SK-N-SH (cell line): ENCODE measurements at regions not wholly inside any gene's neighbourhood (a gene's known extent, or its start where the extent isn't known, plus 50 kb on each side); places are given as distances from the start of the nearest gene placed in this dataset.

Experiments used
- CTCF ChIA-PET: fragments of 300-600, 350-600 bp; formaldehyde crosslinking; extraction: SDS; loops from one replicate; lab custom pipeline; 2021; lab: Yijun Ruan, JAX
- POLR2A ChIA-PET: fragments of 350-600 bp; sonication (Branson Sonifier 250); formaldehyde crosslinking; extraction: SDS; loops from one replicate; lab custom pipeline; 2020; ENCODE audit warnings: antibody characterized with exemption, inconsistent platforms; lab: Yijun Ruan, JAX
- DNase-seq: peaks from one replicate; pipeline ENCODE4 v3.0.0; 2012
- H2AFZ ChIP-seq: fragments of 200-600 bp; sonication (generic); 2 replicates; pipeline ENCODE4 v1.8.1; 2016; ENCODE audit warnings: antibody characterized with exemption, mild to moderate bottlenecking, low read depth
- H3F3A ChIP-seq: fragments of 200-600 bp; sonication (generic); replicated peaks from 2 replicates; pipeline ENCODE3; 2016; ENCODE audit warnings: antibody characterized with exemption, mild to moderate bottlenecking; ENCODE audit not compliant: insufficient read depth
- H3K27ac ChIP-seq, 2 experiments: fragments of 200-500 bp in 1 of 2; fragments of 200-600 bp in 1 of 2; sonication (Bioruptor generic) in 1 of 2; sonication (generic), shearing (Covaris generic) in 1 of 2; 2 replicates each; pipeline versions ENCODE4 v1.5.1 to v1.6.1; 2014 to 2016; ENCODE audit warnings: low read depth in 2 of 2, inconsistent platforms in 1 of 2, low read length in 1 of 2, mild to moderate bottlenecking in 1 of 2, mixed read lengths in 1 of 2
- H3K27me3 ChIP-seq: fragments of 200-600 bp; sonication (generic), shearing (Covaris generic); 2 replicates; pipeline ENCODE4 v1.6.1; 2016; ENCODE audit warnings: mixed run types; ENCODE audit not compliant: insufficient read depth
- H3K36me3 ChIP-seq, 2 experiments: fragments of 200-500 bp in 1 of 2; fragments of 200-600 bp in 1 of 2; sonication (Bioruptor generic) in 1 of 2; sonication (generic) in 1 of 2; replicated peaks in 1 of 2; 2 replicates each; pipeline versions ENCODE3 to v1.5.1; 2014 to 2016; ENCODE audit warnings: low read length in 1 of 2, mild to moderate bottlenecking in 1 of 2; ENCODE audit not compliant: insufficient read depth in 2 of 2, control insufficient read depth in 1 of 2
- H3K4me1 ChIP-seq, 2 experiments: fragments of 200-500 bp in 1 of 2; fragments of 200-600 bp in 1 of 2; sonication (Bioruptor generic) in 1 of 2; sonication (generic), shearing (Covaris generic) in 1 of 2; 2 replicates each; pipeline versions ENCODE4 v1.5.1 to v1.6.1; 2014 to 2016; ENCODE audit warnings: low read depth in 1 of 2, low read length in 1 of 2, mixed run types in 1 of 2; ENCODE audit not compliant: insufficient read depth in 2 of 2, control insufficient read depth in 1 of 2
- H3K4me2 ChIP-seq: fragments of 200-600 bp; sonication (generic), shearing (Covaris generic); 2 replicates; pipeline ENCODE4 v1.6.1; 2017; ENCODE audit warnings: mixed run types
- H3K4me3 ChIP-seq, 2 experiments: fragments of 200-500 bp in 1 of 2; fragments of 200-600 bp in 1 of 2; sonication (Bioruptor generic) in 1 of 2; sonication (generic), shearing (Covaris generic) in 1 of 2; 2 replicates each; pipeline versions ENCODE4 v1.5.1 to v1.8.1; 2014 to 2016; ENCODE audit warnings: low read depth in 2 of 2, inconsistent platforms in 1 of 2, low read length in 1 of 2, mild to moderate bottlenecking in 1 of 2, mixed read lengths in 1 of 2, moderate library complexity in 1 of 2
- H3K79me2 ChIP-seq: fragments of 200-600 bp; sonication (generic); 2 replicates; pipeline ENCODE4 v1.8.1; 2017; ENCODE audit warnings: mild to moderate bottlenecking; ENCODE audit not compliant: insufficient read depth
- H3K9ac ChIP-seq: fragments of 200-600 bp; sonication (generic); 2 replicates; pipeline ENCODE4 v1.6.1; 2017; ENCODE audit warnings: mixed run types
- H3K9me2 ChIP-seq: fragments of 200-600 bp; sonication (generic); 2 replicates; pipeline ENCODE4 v1.6.1; 2017; ENCODE audit warnings: mixed run types
- H3K9me3 ChIP-seq: fragments of 200-600 bp; sonication (generic); 2 replicates; pipeline ENCODE4 v1.6.1; 2017; ENCODE audit warnings: mixed run types, mild to moderate bottlenecking, moderate library complexity
- H4K20me1 ChIP-seq: fragments of 200-600 bp; sonication (generic); 2 replicates; pipeline ENCODE4 v1.6.1; 2017; ENCODE audit warnings: mild to moderate bottlenecking, mixed run types; ENCODE audit not compliant: insufficient read depth
- CTCF ChIP-seq: fragments of 200-600 bp; sonication (generic); IDR thresholded peaks from 2 replicates; pipeline ENCODE4 v1.6.1; 2017; ENCODE audit warnings: antibody characterized with exemption, mild to moderate bottlenecking, moderate library complexity
- EZH2phosphoT487 ChIP-seq: fragments of 200-600 bp; sonication (generic); IDR thresholded peaks from 2 replicates; pipeline ENCODE4 v1.6.1; 2017; ENCODE audit warnings: low read depth, mixed run types, mild to moderate bottlenecking, antibody characterized with exemption, moderate library complexity, borderline replicate concordance
- FOXJ3 ChIP-seq: sonication (generic); formaldehyde crosslinking; IDR thresholded peaks from 2 replicates; pipeline ENCODE4 v1.5.1; 2020; ENCODE audit warnings: mild to moderate bottlenecking, missing genetic modification reagents
- FOXM1 ChIP-seq: IDR thresholded peaks from 2 replicates; pipeline ENCODE4 v1.4.0; 2012; ENCODE audit warnings: low read depth, mild to moderate bottlenecking
- MAX ChIP-seq: IDR thresholded peaks from 2 replicates; pipeline ENCODE4 v1.4.0; 2012; ENCODE audit warnings: low read depth
- MEF2A ChIP-seq: IDR thresholded peaks from 2 replicates; pipeline ENCODE4 v1.4.0; 2012; ENCODE audit warnings: low read depth, borderline replicate concordance
- NFIC ChIP-seq: IDR thresholded peaks from 2 replicates; pipeline ENCODE4 v1.4.0; 2012; ENCODE audit warnings: borderline replicate concordance
- POLR2AphosphoS5 ChIP-seq: IDR thresholded peaks from 2 replicates; pipeline ENCODE4 v1.6.1; 2012; ENCODE audit warnings: low read depth, low read length
- RAD21 ChIP-seq: IDR thresholded peaks from 2 replicates; pipeline ENCODE4 v1.6.1; 2012; ENCODE audit warnings: mild to moderate bottlenecking, low read length
- RCOR1 ChIP-seq: fragments of 150-350 bp; IDR thresholded peaks from 2 replicates; pipeline ENCODE4 v1.6.1; 2017; ENCODE audit warnings: antibody characterized with exemption, low read length
- REST ChIP-seq: IDR thresholded peaks from 2 replicates; pipeline ENCODE4 v1.6.1; 2012; ENCODE audit warnings: mild to moderate bottlenecking, low read depth, low read length, moderate library complexity
- RFX5 ChIP-seq: IDR thresholded peaks from 2 replicates; pipeline ENCODE4 v1.6.1; 2012; ENCODE audit warnings: mild to moderate bottlenecking, improper control_type of control experiment, low read length
- SIN3A ChIP-seq: IDR thresholded peaks from 2 replicates; pipeline ENCODE4 v1.6.1; 2012; ENCODE audit warnings: low read depth, mild to moderate bottlenecking, low read length, moderate library complexity, borderline replicate concordance
- SMC3 ChIP-seq: IDR thresholded peaks from 2 replicates; pipeline ENCODE4 v1.6.1; 2012; ENCODE audit warnings: low read depth, low read length, improper control_type of control experiment
- TAF1 ChIP-seq: IDR thresholded peaks from 2 replicates; pipeline ENCODE4 v1.6.1; 2012; ENCODE audit warnings: low read depth, mild to moderate bottlenecking, low read length, moderate library complexity, borderline replicate concordance
- ZBTB33 ChIP-seq: IDR thresholded peaks from 2 replicates; pipeline ENCODE4 v1.4.0; 2012; ENCODE audit warnings: low read depth, borderline replicate concordance
- WGBS: methylation state at CpG from one replicate; pipeline ENCODE4 v1.1.6; 2017; ENCODE audit warnings: low lambda C conversion rate; 5-methylcytosine and 5-hydroxymethylcytosine counted together

GRCh38 chr9:135242049-135242396 is 154.6 kb downstream of the OLFM1 start:
- TF ChIP-seq NFIC (no peak), REST (no peak), TAF1 (no peak), RFX5 (no peak), RCOR1 (no peak), EZH2phosphoT487 (no peak), SMC3 (no peak), ZBTB33 (no peak), RAD21 (no peak), MAX (no peak), FOXJ3 (CRISPR knock-in tag) (no peak), SIN3A (no peak), FOXM1 (no peak), MEF2A (no peak), CTCF (no peak), POLR2AphosphoS5 (no peak)
- ChIA-PET CTCF (interaction anchor here (1.0 kb wide), 1 partner anchor 171 kb away, joined by 3 read pairs; no protein-coding TSS in a partner anchor), POLR2A (no interaction called here)
- no peaks in the 10 kb centered on the region for H3K36me3 ChIP-seq
- H3K4me1 ChIP-seq = no peaks in the 10 kb centered on the region; a peak in 1 of 4 replicates
- H3K9me3 ChIP-seq = no peaks in the 10 kb centered on the region
- no peak overlapping the region for H3K27ac ChIP-seq
- WGBS = 72% methylated on average over 6 of the region's 9 CpGs
- no peaks in the 10 kb centered on the region for H3F3A ChIP-seq
- no peak overlapping the region for H3K4me2 ChIP-seq
- H3K79me2 ChIP-seq = no peaks in the 10 kb centered on the region
- H3K9me2 ChIP-seq = no peaks in the 10 kb centered on the region
- no peak overlapping the region for H2AFZ ChIP-seq
- H3K9ac ChIP-seq = no peak overlapping the region
- no peaks in the 10 kb centered on the region for H3K27me3 ChIP-seq
- no peaks in the 10 kb centered on the region for H4K20me1 ChIP-seq
- DNase-seq = no peak
- H3K4me3 ChIP-seq = no peak overlapping the region
